HG03039 (cell line): ENCODE measurements at regions not wholly inside any gene's neighbourhood (a gene's known extent, or its start where the extent isn't known, plus 50 kb on each side); places are given as distances from the start of the nearest gene placed in this dataset.
"Not testable (repeated sequence)": the region's sequence is repeated elsewhere in the genome, so short reads cannot be mapped to it uniquely, and the experiment has no call there.

ENCODE experiments used
- ATAC-seq: cut with Tn5 transposase; IDR thresholded peaks from one replicate; pipeline ENCODE4 v1.9.1; 2021; ENCODE audit warnings: mild to moderate bottlenecking, moderate library complexity; ENCODE audit not compliant: unreplicated experiment

GRCh38 chr3:8400911-8401310, 100.7 kb upstream of the LMCD1 start:
- ATAC-seq: no peak

- no peak for ATAC-seq
Measured at GRCh38 chr3:8403996-8404395, 97.6 kb upstream of the LMCD1 start.

DNA sequence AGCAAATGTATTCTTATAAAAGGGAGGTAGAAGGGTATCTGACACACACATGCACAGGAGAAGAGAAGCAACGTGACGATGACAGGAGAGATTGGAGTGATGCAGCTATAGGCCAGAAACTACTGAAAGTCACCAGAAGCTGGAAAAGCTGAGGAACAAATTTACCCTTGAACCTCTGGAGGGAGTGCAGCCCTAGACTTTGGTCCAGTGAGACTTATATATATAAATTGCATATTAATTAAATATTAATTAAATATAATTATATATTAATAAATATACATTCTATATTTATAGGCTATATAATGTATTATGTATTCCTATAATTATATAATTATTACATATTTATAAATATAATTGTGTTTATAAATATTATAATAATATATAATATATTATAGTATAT, 96.5 kb upstream of the LMCD1 start:
- ATAC-seq: no peak

DNA sequence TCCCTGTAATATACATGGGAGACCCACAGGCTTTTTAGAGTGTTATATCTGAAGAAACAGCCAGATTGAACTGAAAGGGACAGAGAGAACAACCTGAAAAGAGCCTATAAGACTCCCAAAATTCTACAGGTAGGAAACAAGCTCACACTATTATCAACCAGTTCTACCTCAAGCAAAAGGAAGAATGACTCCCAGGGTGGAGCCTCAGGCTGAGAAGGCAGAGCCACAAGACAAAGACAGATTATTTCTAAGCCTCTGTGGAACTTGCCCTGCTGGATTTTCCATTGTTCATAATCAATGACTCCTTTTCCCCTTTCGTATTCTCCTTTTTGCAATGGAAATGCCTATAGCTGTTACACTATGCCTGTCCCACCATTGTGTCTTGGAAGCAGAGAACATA, 95.1 kb upstream of the LMCD1 start:
- no peak for ATAC-seq

DNA sequence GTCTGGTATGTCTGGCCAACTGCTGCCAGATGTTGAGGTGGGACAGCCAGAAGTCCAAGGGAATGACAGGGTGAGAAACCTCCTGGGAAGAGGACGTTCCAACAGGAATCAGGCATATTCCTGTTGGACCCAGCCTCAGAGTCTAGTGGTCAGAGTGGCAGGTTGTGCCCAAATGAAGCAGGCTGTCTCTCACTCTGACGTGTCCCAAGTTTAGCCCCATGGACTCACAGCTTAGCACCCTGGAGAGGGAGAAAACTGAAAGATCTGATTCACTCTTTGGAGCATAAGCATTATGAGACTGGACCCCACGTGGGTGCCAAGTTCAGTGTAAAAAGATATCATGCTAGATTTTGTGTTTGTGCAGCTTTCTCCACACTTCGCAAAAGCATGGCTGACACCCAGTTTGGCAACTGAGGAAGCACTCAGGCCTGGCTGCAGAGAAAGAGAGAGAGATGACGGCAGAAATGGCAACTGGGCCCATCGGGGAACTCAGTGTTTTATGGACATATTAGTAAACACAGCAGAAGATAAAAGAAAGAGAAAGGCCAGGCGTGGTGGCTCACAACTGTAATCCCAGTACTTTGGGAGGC, 88.2 kb upstream of the LMCD1 start:
- no peak for ATAC-seq

DNA sequence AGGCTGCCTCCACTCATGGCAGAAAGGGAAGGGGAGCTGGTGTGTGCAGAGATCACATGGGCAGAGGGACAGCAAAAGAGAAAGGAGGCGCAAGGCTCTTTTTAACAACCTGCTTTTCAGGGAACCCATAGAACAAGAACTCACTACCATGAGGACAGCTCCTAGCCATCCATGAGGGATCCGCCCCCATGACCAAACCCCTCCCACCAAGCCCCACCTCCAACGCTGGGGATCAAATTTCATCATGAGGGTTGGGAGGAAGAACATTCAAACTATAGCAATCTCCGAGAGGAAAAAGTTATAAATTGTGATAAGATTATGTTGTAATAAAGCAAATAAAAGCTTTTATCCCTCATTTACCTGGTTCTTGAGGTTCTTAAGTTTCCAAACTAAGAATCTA, 84.7 kb upstream of the LMCD1 start:
- ATAC-seq: no peak

DNA sequence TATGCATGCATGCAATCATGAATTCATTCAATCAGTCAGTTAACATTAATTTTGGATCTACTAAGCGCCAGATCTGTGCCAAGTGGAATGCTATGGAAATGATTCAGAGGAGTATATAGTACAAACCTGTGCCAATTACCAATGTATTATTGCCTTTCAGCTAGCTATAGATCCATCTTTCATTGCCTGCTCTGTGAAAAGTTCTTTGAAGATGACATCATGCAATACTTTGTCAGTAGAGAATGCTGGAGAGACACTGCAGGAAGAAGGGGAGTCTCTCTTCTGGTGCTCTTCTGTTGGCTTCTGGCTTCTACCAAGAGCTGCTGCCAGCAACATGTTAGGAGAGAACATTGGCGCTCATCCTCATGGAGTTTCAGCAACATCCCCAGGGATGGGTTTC, 81.0 kb upstream of the LMCD1 start:
- no peak for ATAC-seq

DNA sequence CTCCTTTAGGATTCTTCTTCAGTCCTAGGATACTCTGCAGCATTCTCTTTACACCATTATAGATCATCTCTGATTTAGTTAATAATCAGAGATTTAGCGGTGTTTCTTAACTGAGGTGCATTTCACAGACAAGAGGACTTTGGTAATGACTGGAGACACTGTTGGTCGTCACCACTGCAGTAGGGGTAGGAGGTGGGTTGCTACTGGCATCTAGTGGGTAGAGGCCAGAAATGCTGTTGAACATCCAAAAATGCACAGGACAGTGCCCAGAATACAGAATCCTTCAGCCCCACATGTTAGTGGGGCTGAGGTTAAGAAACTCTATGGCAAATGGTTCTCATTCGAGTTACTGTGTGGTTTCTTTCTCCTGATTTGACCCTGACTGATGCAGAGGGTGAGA, 80.4 kb upstream of the LMCD1 start:
- no peak for ATAC-seq

DNA sequence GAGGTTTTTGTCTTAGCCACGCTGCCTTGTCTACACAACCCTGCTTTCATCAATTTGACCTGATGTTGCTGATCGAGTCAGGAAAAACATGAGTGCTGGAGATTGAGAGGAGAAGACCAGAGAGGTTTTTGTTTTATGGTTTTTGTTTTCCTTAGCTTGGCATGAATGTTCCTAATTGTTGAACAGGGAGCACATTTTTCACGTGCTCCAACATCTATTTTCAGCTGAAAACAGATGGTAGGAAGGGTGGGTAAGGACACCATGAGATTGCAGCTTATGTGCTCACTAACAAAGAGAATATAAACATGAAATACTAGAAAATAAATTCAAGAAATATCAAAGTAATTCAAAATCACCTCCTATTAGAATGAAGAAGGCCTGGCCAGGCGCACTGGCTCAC, 79.9 kb upstream of the LMCD1 start:
- ATAC-seq: no peak

DNA sequence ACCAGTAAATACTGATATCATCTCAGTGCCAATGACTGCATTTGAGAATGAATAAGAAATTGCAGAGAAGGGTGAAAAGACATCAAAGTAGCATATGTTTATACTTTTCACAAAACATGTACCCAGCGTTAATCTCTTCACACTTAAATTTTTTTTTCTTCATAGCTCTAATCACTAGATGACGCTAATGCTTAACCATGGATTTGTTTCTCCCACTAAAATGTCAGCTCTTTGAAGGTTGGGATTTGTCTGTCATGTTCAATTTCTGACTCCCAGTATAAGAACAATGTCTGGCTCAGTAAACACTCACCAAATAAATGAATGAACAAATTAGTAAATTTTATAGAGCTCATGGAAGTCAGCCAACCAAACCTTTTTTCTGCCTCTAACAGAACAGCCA, 78.3 kb upstream of the LMCD1 start:
- ATAC-seq: no peak

DNA sequence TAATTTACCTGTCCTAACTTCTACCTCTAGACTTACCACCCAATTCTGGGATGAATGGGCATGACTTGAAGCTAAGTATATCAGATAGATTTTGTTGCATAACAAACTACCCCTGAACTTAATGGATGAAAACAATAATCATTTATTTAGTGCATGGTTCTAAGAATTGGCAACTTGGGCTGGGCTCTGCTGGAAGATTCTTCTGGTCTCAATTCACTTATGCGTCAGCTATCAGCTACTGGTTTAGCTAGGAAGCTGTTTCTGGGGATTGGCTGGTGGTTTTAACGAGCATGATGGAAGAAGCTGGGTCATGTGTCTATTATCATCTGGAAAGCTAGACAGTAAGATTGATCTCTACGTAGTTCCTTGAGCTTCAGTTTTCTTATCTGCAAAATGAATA, 77.3 kb upstream of the LMCD1 start:
- ATAC-seq: no peak

DNA sequence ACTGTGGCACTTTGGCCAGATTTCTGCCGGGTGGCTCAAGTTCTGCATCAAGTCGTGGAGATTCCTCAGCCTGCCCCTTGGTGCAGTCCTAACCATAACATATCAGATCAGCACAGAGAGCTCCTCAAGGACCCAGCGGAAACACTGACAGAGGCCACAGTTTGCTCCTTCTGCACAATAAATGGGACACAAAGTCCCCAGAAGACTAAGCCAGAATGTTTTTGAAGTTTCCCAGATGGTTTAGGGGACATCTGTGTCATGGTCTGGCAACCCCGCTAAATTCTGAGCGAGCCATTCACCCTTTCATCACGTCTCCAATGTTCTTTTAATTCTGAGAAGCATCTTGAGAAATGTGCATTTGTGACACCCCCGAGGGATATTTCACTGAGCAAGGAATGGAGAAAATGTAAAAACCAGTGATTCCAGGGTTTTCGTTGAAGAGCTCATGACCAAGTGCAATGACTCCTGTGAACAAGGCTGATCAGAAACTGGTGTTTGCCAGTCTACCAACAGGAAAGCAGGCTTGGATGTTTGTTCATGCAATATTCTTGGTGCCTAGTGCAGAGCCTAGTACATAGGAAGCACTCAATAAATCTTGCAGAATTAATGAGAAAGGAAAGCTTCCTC, 64.8 kb upstream of the LMCD1 start:
- no peak for ATAC-seq

DNA sequence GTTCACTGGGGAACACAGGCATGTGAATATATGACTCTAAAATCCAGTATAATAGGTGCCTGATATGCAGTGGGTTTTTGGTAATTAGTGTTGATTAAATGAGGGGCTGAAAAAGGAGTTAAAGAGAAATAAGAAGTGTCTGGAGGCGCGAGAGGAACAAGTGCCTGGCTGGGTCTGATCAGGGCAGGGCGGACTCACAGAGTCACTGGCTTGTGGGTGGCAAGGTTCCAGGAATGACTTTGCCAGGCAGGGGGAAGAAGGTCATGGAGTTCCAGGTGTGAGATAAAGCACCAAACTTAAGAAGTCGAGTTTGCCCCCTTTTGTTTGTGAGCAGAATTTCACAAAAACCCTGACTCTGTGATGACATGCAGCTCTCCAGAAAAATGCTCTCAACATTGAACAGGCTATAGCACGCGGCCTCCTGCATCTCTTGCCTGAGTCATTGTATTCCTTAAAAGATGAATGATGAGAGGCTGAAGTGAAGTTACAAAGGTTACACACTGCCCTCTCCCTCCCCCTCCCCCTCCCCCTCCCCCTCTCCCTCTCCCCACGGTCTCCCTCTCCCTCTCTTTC, 63.0 kb upstream of the LMCD1 start:
- no peak for ATAC-seq

DNA sequence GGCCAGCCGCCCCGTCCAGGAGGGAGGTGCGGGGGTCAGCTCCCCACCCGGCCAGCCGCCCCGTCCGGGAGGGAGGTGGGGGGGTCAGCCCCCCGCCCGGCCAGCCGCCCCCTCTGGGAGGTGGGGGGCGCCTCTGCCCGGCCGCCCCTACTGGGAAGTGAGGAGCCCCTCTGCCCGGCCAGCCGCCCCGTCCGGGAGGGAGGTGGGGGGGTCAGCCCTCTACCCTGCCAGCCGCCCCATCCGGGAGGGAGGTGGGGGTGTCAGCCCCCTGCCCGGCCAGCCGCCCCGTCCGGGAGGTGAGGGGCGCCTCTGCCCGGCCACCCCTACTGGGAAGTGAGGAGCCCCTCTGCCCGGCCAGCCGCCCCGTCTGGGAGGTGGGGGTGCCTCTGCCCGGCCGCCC, 61.5 kb upstream of the LMCD1 start:
- ATAC-seq: not testable (repeated sequence)

- no peak for ATAC-seq
Measured at GRCh38 chr3:8441969-8442559, 59.6 kb upstream of the LMCD1 start.

DNA sequence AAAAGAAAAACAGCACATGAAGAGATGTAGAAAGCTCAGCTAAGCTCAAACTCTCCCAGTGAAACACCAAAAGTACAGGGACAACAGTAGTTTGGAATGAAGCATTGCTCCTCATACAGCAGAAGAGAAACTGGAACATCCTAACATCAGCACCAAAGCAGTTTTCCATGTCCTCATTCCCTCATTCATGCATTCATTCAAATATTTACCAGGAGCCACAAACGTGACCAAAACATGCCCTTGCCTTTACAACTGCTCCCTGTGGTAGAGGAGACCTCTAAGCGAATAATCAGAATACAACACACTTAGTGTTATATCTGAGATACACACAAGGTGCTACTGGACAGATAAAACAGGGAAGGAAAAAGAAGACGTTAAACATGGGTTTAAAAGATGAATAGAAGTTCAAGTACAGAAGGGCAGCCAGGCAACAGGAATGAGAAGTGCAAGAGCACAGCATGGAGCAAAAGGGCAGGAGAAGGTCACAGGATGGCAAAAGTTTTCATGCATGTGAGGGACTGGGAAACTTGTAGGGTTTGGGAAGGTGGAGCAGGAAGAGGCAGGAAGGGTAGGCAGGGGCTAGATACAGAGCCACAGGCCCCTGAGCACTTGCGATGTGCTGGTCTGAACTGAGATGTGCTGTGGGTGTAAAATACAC, 58.5 kb upstream of the LMCD1 start:
- ATAC-seq: no peak

GRCh38 chr3:8443829-8444791, 57.5 kb upstream of the LMCD1 start:
- ATAC-seq: no peak

DNA sequence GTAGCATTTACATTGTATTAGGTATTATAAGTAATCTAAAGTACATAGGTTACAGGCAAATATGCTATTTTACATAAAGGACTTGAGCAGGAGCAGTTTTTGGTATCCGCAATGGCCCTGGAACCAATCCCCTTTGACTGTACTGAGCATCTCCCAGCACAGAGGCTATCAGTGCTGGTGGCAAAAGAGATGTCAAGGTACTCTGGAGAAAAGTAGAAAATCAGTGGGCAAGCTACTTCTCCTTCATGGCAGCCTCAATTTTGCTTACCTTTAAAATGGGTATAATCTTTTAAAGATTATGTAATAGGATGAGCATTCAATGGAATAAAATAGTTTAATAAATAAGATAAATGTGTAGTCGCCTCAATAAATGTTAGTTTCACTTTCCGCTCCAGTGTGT, 56.7 kb upstream of the LMCD1 start:
- ATAC-seq: no peak

DNA sequence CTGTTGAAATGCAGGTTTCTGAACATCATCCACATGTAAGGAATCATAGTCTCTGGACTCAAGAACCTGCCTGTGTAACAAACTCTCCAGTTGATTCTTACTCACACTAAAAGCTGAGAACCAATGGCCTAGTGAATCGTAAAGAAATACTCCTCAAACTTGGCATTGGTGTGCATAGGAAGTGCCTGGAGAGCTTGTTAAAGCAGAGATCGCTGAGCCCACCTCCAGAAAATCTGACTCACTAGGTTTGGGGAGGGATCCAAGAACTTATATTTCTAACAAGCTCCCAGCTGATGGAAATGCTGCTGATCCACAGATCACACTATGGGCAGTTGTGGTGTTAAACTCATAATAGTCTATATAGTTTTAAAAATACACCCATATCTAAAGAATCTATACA, 55.8 kb upstream of the LMCD1 start:
- no peak for ATAC-seq

- no peak for ATAC-seq
Measured at GRCh38 chr3:8446845-8447244, 54.8 kb upstream of the LMCD1 start.

- ATAC-seq: no peak
Measured at GRCh38 chr3:8450618-8451017, 51.0 kb upstream of the LMCD1 start.
